SK-N-SH (cell line): ENCODE measurements at regions not wholly inside any gene's neighbourhood (a gene's known extent, or its start where the extent isn't known, plus 50 kb on each side); places are given as distances from the start of the nearest gene placed in this dataset.

ENCODE experiments used
- CTCF ChIP-seq: fragments of 200-600 bp; sonication (generic); IDR thresholded peaks from 2 replicates; pipeline ENCODE4 v1.6.1; 2017; ENCODE audit warnings: antibody characterized with exemption, mild to moderate bottlenecking, moderate library complexity
- ELF1 ChIP-seq: IDR thresholded peaks from 2 replicates; pipeline ENCODE4 v1.4.0; 2012
- EP300 ChIP-seq, 2 experiments: IDR thresholded peaks; 2 replicates each; pipeline versions ENCODE4 v1.4.0 to v1.6.1; 2012; ENCODE audit warnings: borderline replicate concordance in 1 of 2, low read depth in 1 of 2, low read length in 1 of 2
- EZH2phosphoT487 ChIP-seq: fragments of 200-600 bp; sonication (generic); IDR thresholded peaks from 2 replicates; pipeline ENCODE4 v1.6.1; 2017; ENCODE audit warnings: low read depth, mixed run types, mild to moderate bottlenecking, antibody characterized with exemption, moderate library complexity, borderline replicate concordance
- MAX ChIP-seq: IDR thresholded peaks from 2 replicates; pipeline ENCODE4 v1.4.0; 2012; ENCODE audit warnings: low read depth
- POLR2AphosphoS5 ChIP-seq: IDR thresholded peaks from 2 replicates; pipeline ENCODE4 v1.6.1; 2012; ENCODE audit warnings: low read depth, low read length
- RAD21 ChIP-seq: IDR thresholded peaks from 2 replicates; pipeline ENCODE4 v1.6.1; 2012; ENCODE audit warnings: mild to moderate bottlenecking, low read length
- REST ChIP-seq: IDR thresholded peaks from 2 replicates; pipeline ENCODE4 v1.6.1; 2012; ENCODE audit warnings: mild to moderate bottlenecking, low read depth, low read length, moderate library complexity
- SMC3 ChIP-seq: IDR thresholded peaks from 2 replicates; pipeline ENCODE4 v1.6.1; 2012; ENCODE audit warnings: low read depth, low read length, improper control_type of control experiment
- USF2 ChIP-seq: fragments of 150-350 bp; IDR thresholded peaks from 2 replicates; pipeline ENCODE4 v1.6.1; 2017; ENCODE audit warnings: antibody characterized with exemption, low read length, low read depth, borderline replicate concordance

GRCh38 chr10:130255777-130256176 is 119.6 kb downstream of the GLRX3 start:
- no peak for TF ChIP-seq RAD21
- no peak for TF ChIP-seq USF2
- no peak for TF ChIP-seq CTCF
- no peak for TF ChIP-seq SMC3
- no peak for TF ChIP-seq ELF1
- TF ChIP-seq EP300 (IDR thresholded peaks at IDR 0.05; ENCODE audit: borderline replicate concordance in 1 of 2, low read depth in 1 of 2, low read length in 1 of 2): no peak
- TF ChIP-seq EZH2phosphoT487: no peak
- TF ChIP-seq POLR2AphosphoS5: no peak
- no peak for TF ChIP-seq REST
- TF ChIP-seq MAX: no peak
